GM12878 (cell line): ENCODE measurements at regions not wholly inside any gene's neighbourhood (a gene's known extent, or its start where the extent isn't known, plus 50 kb on each side); places are given as distances from the start of the nearest gene placed in this dataset.

ENCODE experiments used
- ATAC-seq: fragments of 200-7000 bp; cut with Tn5 transposase; 3 replicates; pipeline ENCODE4 v1.9.1; 2020; ENCODE audit warnings: mild to moderate bottlenecking, moderate library complexity
- BruUV-seq: library from RNA; stranded (reverse); fragments of 400-500 nt; replicated peaks from 2 replicates; lab custom pipeline; 2021; lab: Mats Ljungman, UMichigan
- CTCF ChIA-PET: fragments of 300-600 bp; sonication (Branson Sonifier 250); formaldehyde crosslinking; extraction: SDS; loops from one replicate; lab custom pipeline; 2021; ENCODE audit warnings: inconsistent platforms; lab: Yijun Ruan, JAX
- POLR2A ChIA-PET: fragments of 350-600 bp; formaldehyde crosslinking; extraction: SDS; loops from one replicate; lab custom pipeline; 2021; ENCODE audit warnings: inconsistent platforms; lab: Charles Lee
- RAD21 ChIA-PET: fragments of 300-600 bp; sonication (Branson Sonifier 250); formaldehyde crosslinking; loops from one replicate; lab custom pipeline; 2023; ENCODE audit warnings: antibody characterized with exemption; ENCODE audit not compliant: unreplicated experiment; lab: Charles Lee
- SMC1A ChIA-PET: fragments of 300-600 bp; sonication (Branson Sonifier 250); formaldehyde crosslinking; loops from one replicate; lab custom pipeline; 2023; ENCODE audit not compliant: unreplicated experiment, uncharacterized antibody; lab: Charles Lee
- DNase-seq: peaks from one replicate; pipeline ENCODE4 v3.0.0-alpha.2; 2011; ENCODE audit warnings: low read depth, low spot score
- FAIRE-seq: peaks from 3 replicates; lab custom pipeline; 2011; peaks lifted over from hg19 to GRCh38; lab: Jason Lieb, UNC
- H2AFZ ChIP-seq: 2 replicates; pipeline ENCODE4 v1.6.0; 2011; ENCODE audit warnings: low read depth, low read length, control low read depth; ENCODE audit not compliant: control insufficient read depth
- H3K27ac ChIP-seq: 2 replicates; pipeline ENCODE4 v1.5.1; 2011; ENCODE audit warnings: control low read depth; ENCODE audit not compliant: control insufficient read depth, insufficient read depth
- H3K27me3 ChIP-seq, 2 experiments: replicated peaks in 1 of 2; 2 replicates each; pipeline versions ENCODE4 v1.6.0 to v1.6.1; 2011; ENCODE audit warnings: low read length in 1 of 2; ENCODE audit not compliant: control insufficient read depth in 2 of 2, insufficient read depth in 2 of 2
- H3K36me3 ChIP-seq, 2 experiments: 2 replicates each; pipeline ENCODE4 v1.5.1; 2011; ENCODE audit warnings: low read length in 1 of 2; ENCODE audit not compliant: control insufficient read depth in 2 of 2, insufficient read depth in 2 of 2
- H3K4me1 ChIP-seq: 2 replicates; pipeline ENCODE4 v1.6.1; 2011; ENCODE audit warnings: mild to moderate bottlenecking, low read length, moderate library complexity, mixed read lengths; ENCODE audit not compliant: control insufficient read depth, insufficient read depth
- H3K4me2 ChIP-seq: 2 replicates; pipeline ENCODE4 v1.6.0; 2011; ENCODE audit warnings: control low read depth; ENCODE audit not compliant: control insufficient read depth, insufficient read depth
- H3K4me3 ChIP-seq: fragments of 200-600 bp; sonication (generic); 2 replicates; pipeline ENCODE4 v1.5.1; 2016
- H3K79me2 ChIP-seq: 2 replicates; pipeline ENCODE4 v1.6.0; 2011; ENCODE audit warnings: low read length; ENCODE audit not compliant: control insufficient read depth, insufficient read depth
- H3K9ac ChIP-seq: 2 replicates; pipeline ENCODE4 v1.8.0; 2011; ENCODE audit warnings: low read length, control low read depth, mixed read lengths; ENCODE audit not compliant: control insufficient read depth, insufficient read depth
- H3K9me3 ChIP-seq: replicated peaks from 3 replicates; pipeline ENCODE4 v1.5.1; 2011; ENCODE audit warnings: mild to moderate bottlenecking, low read length; ENCODE audit not compliant: control insufficient read depth, insufficient read depth
- H4K20me1 ChIP-seq: 2 replicates; pipeline ENCODE4 v1.6.0; 2011; ENCODE audit not compliant: control insufficient read depth, insufficient read depth
- CBFB ChIP-seq: IDR thresholded peaks from 2 replicates; pipeline ENCODE4 v1.6.1; 2016; ENCODE audit warnings: antibody characterized with exemption, low read depth
- MYB ChIP-seq: fragments of 150-350 bp; IDR thresholded peaks from 2 replicates; pipeline ENCODE4 v1.6.1; 2014; ENCODE audit warnings: mild to moderate bottlenecking, low read depth, low read length, borderline replicate concordance
- POLR2AphosphoS2 ChIP-seq: IDR thresholded peaks from 2 replicates; pipeline ENCODE4 v1.6.1; 2011; ENCODE audit warnings: low read depth, mild to moderate bottlenecking, low read length, improper control_type of control experiment, moderate library complexity
- SIN3A ChIP-seq: IDR thresholded peaks from 2 replicates; pipeline ENCODE4 v1.6.1; 2012; ENCODE audit warnings: low read depth, low read length, improper control_type of control experiment
- SMARCA5 ChIP-seq: fragments of 450-650 bp; IDR thresholded peaks from 2 replicates; pipeline ENCODE4 v1.6.1; 2017; ENCODE audit warnings: mild to moderate bottlenecking
- STAT1 ChIP-seq: fragments of 450-650 bp; conservative IDR thresholded peaks from 2 replicates; pipeline ENCODE4 v1.6.1; 2014; ENCODE audit warnings: antibody characterized with exemption, mild to moderate bottlenecking
- WGBS: methylation state at CpG from one replicate; pipeline ENCODE4 v1.1.6; 2016; ENCODE audit warnings: low lambda C conversion rate; ENCODE audit not compliant: insufficient replicate concordance, insufficient coverage; ENCODE audit errors: missing lambda C conversion rate; 5-methylcytosine and 5-hydroxymethylcytosine counted together
- in situ Hi-C: fragments of 300-500 bp; cut with MboI; formaldehyde crosslinking; loops from 9 replicates; pipeline ENCODE4 v1.14.3; 2018; ENCODE audit warnings: mixed read lengths
- intact Hi-C: fragments of 100-400 bp; cut with micrococcal nuclease; formaldehyde crosslinking; loops from one replicate; pipeline ENCODE4 v1.14.2; 2022; ENCODE audit not compliant: unreplicated experiment
- TF ChIP-seq, protein P1 (sequence below): IDR thresholded peaks from 2 replicates; pipeline ENCODE4 v1.6.1; 2012; ENCODE audit warnings: low read depth, low read length, improper control_type of control experiment
- TF ChIP-seq, protein P2 (sequence below): IDR thresholded peaks from 2 replicates; pipeline ENCODE4 v1.6.1; 2011; ENCODE audit warnings: borderline replicate concordance, low read depth, mild to moderate bottlenecking, moderate library complexity, low read length; ENCODE audit not compliant: insufficient read depth, poor library complexity, severe bottlenecking

DNA sequence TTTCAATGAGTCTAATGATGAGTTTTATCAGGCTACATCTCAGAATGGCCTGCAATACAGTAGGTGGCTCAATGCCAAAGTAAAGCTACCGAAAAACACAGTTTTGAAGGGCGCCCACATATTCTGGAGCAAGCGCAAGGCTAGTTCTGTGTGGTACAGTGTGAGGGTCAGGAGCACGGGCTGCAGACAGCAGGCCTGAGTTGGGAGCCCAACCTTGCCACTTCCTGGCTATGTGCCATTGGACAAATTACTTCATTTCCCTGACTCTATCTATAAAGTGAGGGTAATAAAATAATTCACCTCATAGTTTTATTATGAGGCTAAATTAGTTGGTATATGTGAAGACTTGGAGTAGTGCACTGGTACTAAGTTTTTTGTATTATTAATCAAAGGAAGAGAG, 150.7 kb downstream of the OPN5 start:
- no peaks in the 10 kb centered on the region for H3K4me1 ChIP-seq
- ChIA-PET CTCF (no interaction called here), POLR2A (no interaction called here), RAD21 (no interaction called here), SMC1A (no interaction called here)
- in situ Hi-C loops = no loop called here
- no peak overlapping the region for H3K9ac ChIP-seq
- ATAC-seq (no peak), DNase-seq (no peak), FAIRE-seq (no peak)
- H2AFZ ChIP-seq = no peak overlapping the region
- intact Hi-C loops = no loop called here
- no peaks in the 10 kb centered on the region for H3K36me3 ChIP-seq
- H3K4me3 ChIP-seq = no peak overlapping the region
- H3K4me2 ChIP-seq = no peak overlapping the region
- 35% methylated on average over 4 of the region's 4 CpGs for WGBS
- no peak overlapping the region for H3K27ac ChIP-seq
- BruUV-seq = no TSS peak
- H4K20me1 ChIP-seq = no peaks in the 10 kb centered on the region
- H3K9me3 ChIP-seq = no peaks in the 10 kb centered on the region
- TF ChIP-seq MYB (no peak), POLR2AphosphoS2 (no peak), STAT1 (no peak), SMARCA5 (no peak), SIN3A (no peak), CBFB (no peak)
- TF ChIP-seq, protein P1, sequence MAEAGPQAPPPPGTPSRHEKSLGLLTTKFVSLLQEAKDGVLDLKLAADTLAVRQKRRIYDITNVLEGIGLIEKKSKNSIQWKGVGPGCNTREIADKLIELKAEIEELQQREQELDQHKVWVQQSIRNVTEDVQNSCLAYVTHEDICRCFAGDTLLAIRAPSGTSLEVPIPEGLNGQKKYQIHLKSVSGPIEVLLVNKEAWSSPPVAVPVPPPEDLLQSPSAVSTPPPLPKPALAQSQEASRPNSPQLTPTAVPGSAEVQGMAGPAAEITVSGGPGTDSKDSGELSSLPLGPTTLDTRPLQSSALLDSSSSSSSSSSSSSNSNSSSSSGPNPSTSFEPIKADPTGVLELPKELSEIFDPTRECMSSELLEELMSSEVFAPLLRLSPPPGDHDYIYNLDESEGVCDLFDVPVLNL = no peak
- TF ChIP-seq, protein P2, sequence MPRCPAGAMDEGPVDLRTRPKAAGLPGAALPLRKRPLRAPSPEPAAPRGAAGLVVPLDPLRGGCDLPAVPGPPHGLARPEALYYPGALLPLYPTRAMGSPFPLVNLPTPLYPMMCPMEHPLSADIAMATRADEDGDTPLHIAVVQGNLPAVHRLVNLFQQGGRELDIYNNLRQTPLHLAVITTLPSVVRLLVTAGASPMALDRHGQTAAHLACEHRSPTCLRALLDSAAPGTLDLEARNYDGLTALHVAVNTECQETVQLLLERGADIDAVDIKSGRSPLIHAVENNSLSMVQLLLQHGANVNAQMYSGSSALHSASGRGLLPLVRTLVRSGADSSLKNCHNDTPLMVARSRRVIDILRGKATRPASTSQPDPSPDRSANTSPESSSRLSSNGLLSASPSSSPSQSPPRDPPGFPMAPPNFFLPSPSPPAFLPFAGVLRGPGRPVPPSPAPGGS = no peak
- no peaks in the 10 kb centered on the region for H3K79me2 ChIP-seq
- H3K27me3 ChIP-seq = no peaks in the 10 kb centered on the region
